Activated CD4-positive, alpha-beta T cell treated with anti-CD3 and anti-CD28 coated beads, Interleukin-10, Interleukin-2, amounts not matched to agents 100 ng/mL and 50 ng/mL, durations not matched to agents 16 hours and 8 hours (primary cell): ENCODE measurements at regions not wholly inside any gene's neighbourhood (a gene's known extent, or its start where the extent isn't known, plus 50 kb on each side); places are given as distances from the start of the nearest gene placed in this dataset.

ENCODE experiments used
- DNase-seq: peaks from one replicate; pipeline ENCODE4 v3.0.0-alpha.2; 2020

DNA sequence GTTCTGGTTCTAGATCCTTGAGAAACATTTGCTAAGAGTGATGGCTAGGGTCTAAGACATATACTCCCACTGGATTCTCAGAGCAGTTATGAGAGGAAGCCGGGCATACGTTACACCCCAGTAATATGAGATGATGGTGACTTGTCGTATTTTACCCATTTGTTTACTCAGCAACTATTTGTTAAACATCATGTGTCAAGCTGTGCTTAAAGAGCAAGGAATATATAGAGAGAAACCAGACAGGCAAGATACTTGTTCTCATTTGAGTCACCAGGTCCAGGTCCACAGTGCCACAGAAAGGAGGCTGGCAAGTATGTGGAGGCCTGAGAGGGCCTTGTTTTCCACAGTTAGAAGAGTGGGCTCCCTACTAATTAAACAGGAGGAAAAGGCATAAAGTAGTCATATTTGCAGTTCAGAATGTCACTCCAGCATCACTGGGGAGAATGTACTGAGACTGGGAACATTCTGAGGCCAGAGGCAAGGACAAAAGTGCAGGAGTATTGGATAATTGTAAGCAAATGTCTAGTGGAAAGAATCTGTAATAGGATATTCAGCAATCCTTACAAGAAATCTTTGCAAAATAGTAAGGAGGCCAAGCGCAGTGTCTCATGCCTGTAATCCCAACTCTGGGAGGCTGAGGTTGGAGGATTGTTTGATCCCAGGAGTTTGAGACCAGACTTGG is 142.2 kb downstream of the IRS2 start:
- no peak for DNase-seq

- DNase-seq, result no peak
Measured at GRCh38 chr13:109642358-109642757, 144.0 kb downstream of the IRS2 start.

DNA sequence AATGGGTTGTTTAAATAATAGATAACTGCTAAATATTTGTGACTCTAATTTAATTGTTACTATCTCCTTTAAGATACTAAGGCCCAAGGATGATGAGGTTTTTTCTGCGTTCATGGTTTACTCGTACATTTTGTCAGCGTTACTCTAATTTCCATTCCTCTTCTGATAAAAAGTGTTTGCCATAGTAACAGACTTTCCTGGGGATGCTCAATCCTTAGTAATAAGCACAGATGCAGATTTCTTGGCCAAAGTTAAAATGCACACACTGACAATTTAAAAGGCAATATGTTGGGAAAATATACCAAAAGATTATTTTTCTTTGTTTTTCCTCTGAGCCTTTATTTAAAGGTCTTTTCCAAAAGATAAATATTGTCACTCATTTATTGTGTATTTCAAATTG is 149.6 kb downstream of the IRS2 start:
- DNase-seq, result no peak

- DNase-seq, result no peak
Measured at GRCh38 chr13:109631069-109631468, 155.3 kb downstream of the IRS2 start.

DNA sequence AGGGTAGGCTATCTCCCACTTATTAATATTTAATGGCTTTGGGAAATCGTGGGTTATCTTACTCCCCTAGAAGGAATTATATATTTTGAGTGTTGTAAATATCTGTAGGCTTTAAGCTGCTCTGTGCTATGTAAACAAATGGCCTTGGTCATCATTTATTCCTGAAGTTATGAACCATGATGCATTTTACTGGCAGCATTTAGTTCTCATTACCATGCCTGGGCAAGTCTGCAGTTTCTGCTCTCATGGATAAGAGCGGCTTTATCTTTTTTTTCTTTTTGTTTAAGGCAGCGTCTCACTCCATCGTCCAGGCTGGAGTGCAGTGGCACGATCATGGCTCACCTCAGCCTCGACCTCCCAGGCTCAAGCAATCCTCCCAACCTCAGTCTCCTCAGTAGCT is 156.1 kb downstream of the IRS2 start:
- no peak for DNase-seq

DNA sequence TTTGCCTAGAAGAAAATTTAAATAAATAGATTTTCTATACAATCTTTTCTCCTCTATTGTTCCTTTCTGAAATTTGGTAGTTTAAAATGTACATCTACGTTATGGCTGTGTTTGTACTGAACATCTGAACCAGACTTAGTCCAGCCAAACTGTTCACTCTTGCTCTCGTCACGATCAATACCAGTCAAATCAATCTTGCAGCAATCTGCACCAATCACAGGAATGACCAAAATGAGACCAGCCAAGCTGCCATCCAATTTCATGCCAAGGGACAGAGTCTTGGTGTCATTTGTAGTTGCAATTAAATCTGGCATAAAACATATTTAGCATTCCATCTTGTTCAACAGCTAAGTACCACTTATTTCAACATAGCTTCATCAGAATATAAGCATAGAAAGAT is 156.6 kb downstream of the IRS2 start:
- no peak for DNase-seq

DNA sequence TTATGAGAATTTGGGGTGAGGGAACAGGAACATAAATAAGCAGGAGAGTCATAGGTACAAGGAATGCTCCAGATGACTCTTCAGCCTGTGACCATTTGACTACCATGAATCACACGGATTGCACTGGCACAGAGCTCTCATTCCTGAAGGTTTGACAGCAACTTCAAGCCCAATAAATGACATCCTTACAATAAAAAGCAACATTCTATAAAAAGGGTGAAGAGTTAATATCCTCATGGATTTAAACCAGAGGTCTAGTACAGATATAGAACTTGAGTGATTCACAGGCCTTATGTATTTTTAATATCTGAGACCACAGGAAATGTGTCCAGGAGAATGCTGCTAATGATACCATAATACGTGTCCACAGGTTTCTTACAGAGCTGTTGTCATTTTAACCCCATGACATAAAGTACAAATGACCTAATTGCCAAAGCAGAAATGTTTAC is 158.1 kb downstream of the IRS2 start:
- DNase-seq, result no peak

DNA sequence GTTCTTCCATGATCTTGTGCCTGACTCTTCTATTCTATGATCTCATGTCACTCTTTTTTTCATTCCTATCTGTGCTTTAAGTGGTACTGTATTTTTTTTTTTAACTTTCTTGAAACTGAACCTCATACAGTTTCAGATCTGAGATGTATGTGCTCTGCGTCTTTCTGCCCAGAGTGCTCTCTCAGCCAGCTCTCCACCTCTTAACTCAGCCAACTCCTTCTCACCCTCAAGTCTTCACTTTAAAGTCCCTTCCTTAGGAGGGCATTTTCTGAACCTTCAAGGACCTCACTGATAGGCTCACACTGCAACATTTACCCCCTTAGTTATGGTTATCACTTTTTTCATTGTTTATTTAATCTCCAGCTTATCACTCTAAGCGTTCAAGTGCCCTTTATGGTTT is 158.7 kb downstream of the IRS2 start:
- no peak for DNase-seq

DNA sequence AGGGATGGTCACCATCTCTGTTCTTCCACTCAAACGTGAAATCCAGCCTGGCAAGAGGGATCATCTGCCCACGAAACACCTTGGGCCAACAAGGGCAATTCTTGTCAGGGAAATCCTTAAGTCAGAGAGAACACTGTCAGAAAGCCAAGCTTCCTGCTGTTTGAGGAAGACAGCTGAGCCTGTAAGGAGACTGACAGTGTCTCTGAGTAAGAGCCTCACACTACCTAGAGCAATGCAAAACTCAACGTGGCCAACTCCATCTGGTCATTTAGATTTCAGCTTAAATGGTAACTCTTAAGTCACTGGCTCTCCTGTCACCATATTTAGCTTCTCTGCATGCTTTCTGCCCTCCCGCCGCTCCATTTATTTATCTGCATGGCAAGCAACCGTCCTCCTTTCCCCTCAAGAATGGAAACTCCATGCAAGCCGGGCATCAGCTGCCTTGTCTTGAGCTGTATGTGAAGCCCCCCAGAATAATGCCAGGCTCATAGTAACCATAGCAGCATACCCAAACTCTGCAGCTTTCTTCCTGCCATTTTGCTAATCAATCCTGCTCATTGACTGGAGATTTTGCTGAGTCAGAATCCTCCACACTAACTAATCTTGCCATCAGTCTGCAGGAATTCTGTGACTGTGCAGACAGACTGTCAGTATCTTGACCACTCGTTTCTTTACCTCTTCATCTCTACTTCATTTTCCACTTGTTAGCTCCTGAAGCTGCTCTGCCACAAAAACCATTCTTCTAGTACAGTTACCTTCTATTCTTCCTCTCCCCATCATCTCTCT is 159.8 kb downstream of the IRS2 start:
- no peak for DNase-seq

DNA sequence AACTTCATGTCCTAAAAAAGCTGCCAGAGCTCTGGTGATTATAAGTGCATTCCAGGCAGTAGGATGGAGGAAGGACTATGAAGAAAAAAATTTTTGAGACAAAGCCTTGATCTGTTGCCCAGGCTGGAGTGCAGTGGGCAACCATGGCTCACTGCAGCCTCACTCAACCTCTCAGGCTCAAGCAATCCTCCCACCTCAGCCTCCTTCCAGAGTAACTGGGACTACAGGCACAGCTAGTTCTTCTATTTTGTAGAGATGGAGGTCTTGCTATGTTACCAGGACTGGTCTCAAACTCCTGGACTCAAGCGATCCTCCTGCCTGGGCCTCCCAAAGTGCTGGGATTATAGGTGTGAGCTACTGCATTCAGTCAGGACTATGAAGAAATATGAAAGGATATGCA is 161.2 kb downstream of the IRS2 start:
- no peak for DNase-seq

- DNase-seq, result no peak
Measured at GRCh38 chr13:109622006-109622405, 164.4 kb downstream of the IRS2 start.

DNA sequence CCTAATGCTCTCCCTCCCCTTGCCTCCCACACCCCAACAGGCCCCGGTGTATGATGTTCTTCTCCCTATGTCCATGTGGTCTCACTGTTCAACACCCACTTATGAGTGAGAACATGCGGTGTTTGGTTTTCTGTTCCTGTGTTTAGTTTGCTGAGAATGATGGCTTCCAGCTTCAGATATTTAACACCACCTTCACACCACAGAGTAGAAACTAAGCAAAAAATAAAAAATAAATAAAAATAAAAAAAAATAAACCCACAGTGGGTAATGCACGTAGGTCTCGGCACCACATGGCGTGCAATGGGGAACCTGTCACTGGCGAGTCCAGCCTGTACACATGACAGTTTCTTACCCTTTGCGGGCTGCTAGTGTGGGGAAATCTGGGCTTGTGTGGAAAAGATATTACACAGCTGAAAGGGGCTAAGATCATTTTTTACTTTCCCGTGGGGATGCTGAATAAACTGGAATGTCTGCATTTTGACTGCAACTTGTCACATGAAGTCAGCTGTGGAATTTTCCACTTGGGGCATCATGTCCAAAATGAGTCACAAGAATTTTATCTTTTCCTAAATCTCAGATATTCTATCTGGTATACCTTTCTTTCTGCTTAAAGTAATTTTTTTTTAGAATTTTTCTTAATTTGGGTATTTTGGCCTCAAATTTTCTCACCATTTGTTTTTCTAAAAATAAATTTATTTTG is 170.5 kb downstream of the IRS2 start:
- DNase-seq, result no peak

- DNase-seq, result no peak
Measured at GRCh38 chr13:109611912-109612691, 174.3 kb downstream of the IRS2 start.

- peak; percentile 13 for DNase-seq
Measured at GRCh38 chr13:109610517-109610916, 175.9 kb downstream of the IRS2 start.

GRCh38 chr13:109608503-109608902 is 177.9 kb downstream of the IRS2 start:
- no peak for DNase-seq

GRCh38 chr13:109608059-109608458 is 178.3 kb downstream of the IRS2 start:
- DNase-seq, result no peak

GRCh38 chr13:109606520-109606919 is 179.9 kb downstream of the IRS2 start:
- no peak for DNase-seq

DNA sequence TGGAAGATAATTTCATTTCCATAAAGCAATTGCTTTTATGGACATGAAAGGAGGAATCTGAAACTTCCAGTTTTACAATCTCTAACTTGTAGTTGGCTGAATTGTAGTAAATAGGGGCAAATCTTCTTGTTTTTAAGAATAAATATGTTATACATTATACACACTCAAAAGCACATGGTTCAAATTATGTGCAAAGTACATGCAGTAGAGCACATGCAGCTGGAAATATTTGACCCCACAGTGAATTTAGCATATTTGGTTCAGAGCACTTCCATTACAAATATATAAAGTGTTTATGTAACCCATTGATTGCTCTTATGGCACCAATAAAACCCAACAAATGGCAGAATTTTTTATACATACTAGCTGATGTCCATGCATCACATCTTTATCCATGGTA is 180.5 kb downstream of the IRS2 start:
- DNase-seq, result no peak

DNA sequence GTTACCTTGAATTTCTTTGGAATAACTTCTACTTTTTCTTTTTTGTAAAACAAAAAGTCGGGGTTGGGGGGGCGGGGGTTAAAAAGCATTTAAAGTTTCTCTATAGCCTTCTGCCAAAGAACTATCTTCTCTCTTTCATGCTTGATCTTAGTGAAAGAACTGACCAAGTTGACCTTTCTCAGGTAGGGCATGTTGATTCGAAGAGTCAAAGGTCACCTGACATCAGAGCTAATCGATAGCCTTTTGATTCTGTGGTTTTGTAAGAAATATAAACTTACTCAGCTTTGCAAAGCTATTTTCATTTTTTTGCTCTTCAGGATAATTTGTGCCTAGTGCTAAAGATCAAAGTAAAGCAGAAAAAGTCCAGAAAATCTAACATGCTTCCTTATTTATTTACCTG is 181.5 kb downstream of the IRS2 start:
- DNase-seq, result no peak

GRCh38 chr13:109602356-109602755 is 184.0 kb downstream of the IRS2 start:
- no peak for DNase-seq

DNA sequence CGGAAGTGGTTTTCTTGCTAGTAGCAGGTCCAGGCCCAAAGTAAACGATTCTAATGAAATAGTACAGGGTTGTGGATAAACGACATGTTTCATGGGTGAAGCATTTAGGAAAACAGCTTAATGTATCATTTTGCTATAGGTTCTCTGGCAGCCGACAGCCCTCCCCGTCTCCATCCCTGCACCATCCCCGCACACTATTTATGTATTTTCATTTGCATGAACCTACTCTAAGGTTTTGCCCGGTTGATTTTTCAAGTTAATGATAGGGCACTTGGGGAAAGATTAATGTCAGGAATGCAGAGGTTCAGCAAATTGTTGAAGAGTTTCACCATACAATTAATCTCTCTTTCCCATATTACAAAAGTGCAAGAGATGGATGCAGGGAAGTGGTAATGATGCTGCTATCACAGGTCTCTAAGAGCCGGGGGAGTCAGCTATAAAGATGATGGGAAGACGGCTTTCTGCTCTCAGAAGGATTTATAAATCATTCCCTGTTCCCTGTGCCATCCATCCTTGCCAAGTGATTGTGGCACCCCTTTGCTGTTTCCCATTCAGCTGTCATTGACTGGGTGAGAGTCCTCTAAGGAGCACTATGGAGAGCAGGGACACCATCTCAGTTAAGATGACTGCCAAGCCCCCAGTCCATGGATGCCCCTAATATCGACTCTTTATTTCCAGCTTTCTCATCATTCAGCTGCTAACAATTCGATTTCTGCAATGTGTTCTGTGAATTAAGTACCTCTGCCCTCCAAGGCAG is 186.3 kb downstream of the IRS2 start:
- no peak for DNase-seq

DNA sequence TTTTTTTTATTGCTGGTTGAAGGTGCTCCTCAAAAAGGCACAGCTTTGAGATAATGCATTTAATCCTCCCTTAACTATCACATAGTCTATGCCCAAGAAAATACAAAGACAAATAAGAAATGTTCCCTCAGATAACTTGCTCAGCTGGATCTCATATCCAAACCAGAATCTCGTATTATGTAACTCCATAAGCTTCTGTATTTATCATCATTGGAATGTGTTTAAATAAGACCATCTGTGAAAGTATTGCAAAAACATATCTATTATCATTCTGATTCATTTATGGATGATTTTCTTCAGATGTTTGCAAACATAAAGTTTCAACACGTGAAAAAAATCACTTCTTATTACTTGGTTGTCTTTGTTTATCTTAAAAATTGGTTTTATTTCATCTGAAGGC is 190.9 kb downstream of the IRS2 start:
- no peak for DNase-seq
